H1 (cell line): ENCODE measurements at regions not wholly inside any gene's neighbourhood (a gene's known extent, or its start where the extent isn't known, plus 50 kb on each side); places are given as distances from the start of the nearest gene placed in this dataset.
A peak's percentile ranks its signal among the peaks of the same experiment; 100 is the strongest.

ENCODE experiments used
- BACH1 ChIP-seq: IDR thresholded peaks from 2 replicates; pipeline ENCODE4 v1.6.1; 2012; ENCODE audit warnings: low read length, improper control_type of control experiment
- BRCA1 ChIP-seq: IDR thresholded peaks from 2 replicates; pipeline ENCODE4 v1.6.1; 2012; ENCODE audit warnings: low read depth, low read length, improper control_type of control experiment
- CBX5 ChIP-seq: fragments of 300-800, 300-1000 bp; sonication (generic); IDR thresholded peaks from 2 replicates; pipeline ENCODE4 v1.7.1; 2016; ENCODE audit warnings: antibody characterized with exemption, low read length, low read depth
- CTCF ChIP-seq, 3 experiments: IDR thresholded peaks; 1 replicate in 2 of 3; 2 replicates in 1 of 3; pipeline versions ENCODE4 v1.5.1 to v1.6.1; 2011; ENCODE audit warnings: low read length in 3 of 3, mild to moderate bottlenecking in 3 of 3, inconsistent platforms in 2 of 3, low read depth in 1 of 3, moderate library complexity in 1 of 3; ENCODE audit not compliant: insufficient read depth in 1 of 3; ENCODE audit errors: control extremely low read depth in 1 of 3
- GTF2F1 ChIP-seq: IDR thresholded peaks from 2 replicates; pipeline ENCODE4 v1.6.1; 2012; ENCODE audit warnings: low read depth, low read length, improper control_type of control experiment, borderline replicate concordance
- HDAC6 ChIP-seq: IDR thresholded peaks from one replicate; pipeline ENCODE4 v1.7.1; 2012; ENCODE audit warnings: low read depth, mild to moderate bottlenecking, inconsistent platforms, low read length, moderate library complexity
- KDM5A ChIP-seq: fragments of 200-600 bp; IDR thresholded peaks from 2 replicates; pipeline ENCODE4 v1.7.1; 2012; ENCODE audit warnings: mild to moderate bottlenecking, low read length, inconsistent platforms, mixed read lengths
- MAX ChIP-seq: IDR thresholded peaks from 2 replicates; pipeline ENCODE4 v1.6.1; 2012; ENCODE audit warnings: inconsistent platforms
- NANOG ChIP-seq: IDR thresholded peaks from 2 replicates; pipeline ENCODE4 v1.6.1; 2011; ENCODE audit warnings: low read length, low read depth, mild to moderate bottlenecking, inconsistent platforms; ENCODE audit not compliant: insufficient read depth, poor library complexity, severe bottlenecking
- PHF8 ChIP-seq: fragments of 200-600 bp; sonication (generic); conservative IDR thresholded peaks from 2 replicates; pipeline ENCODE4 v1.7.1; 2012; ENCODE audit warnings: low read depth, mild to moderate bottlenecking, inconsistent platforms, low read length, moderate library complexity
- POLR2A ChIP-seq, 2 experiments: IDR thresholded peaks; 1 replicate in 1 of 2; 2 replicates in 1 of 2; pipeline ENCODE4 v1.6.1; 2011; ENCODE audit warnings: low read depth in 2 of 2, low read length in 2 of 2, mild to moderate bottlenecking in 2 of 2; ENCODE audit errors: control extremely low read depth in 1 of 2
- POU5F1 ChIP-seq: IDR thresholded peaks from 2 replicates; pipeline ENCODE4 v1.6.1; 2011; ENCODE audit warnings: low read depth, mild to moderate bottlenecking, low read length, moderate library complexity
- RBBP5 ChIP-seq: IDR thresholded peaks from 2 replicates; pipeline ENCODE4 v1.7.1; 2012; ENCODE audit warnings: low read depth, mild to moderate bottlenecking, inconsistent platforms, low read length, moderate library complexity, borderline replicate concordance
- RFX5 ChIP-seq: IDR thresholded peaks from 2 replicates; pipeline ENCODE4 v1.6.1; 2011; ENCODE audit warnings: low read depth, low read length, improper control_type of control experiment, borderline replicate concordance
- RXRA ChIP-seq: IDR thresholded peaks from 2 replicates; pipeline ENCODE4 v1.6.1; 2011; ENCODE audit warnings: low read depth, mild to moderate bottlenecking, low read length, moderate library complexity; ENCODE audit not compliant: insufficient read depth
- SAP30 ChIP-seq: fragments of 300-600 bp; sonication (generic); IDR thresholded peaks from 2 replicates; pipeline ENCODE4 v1.7.1; 2012; ENCODE audit warnings: low read length, moderate library complexity, mild to moderate bottlenecking, inconsistent platforms; ENCODE audit not compliant: insufficient read depth, insufficient replicate concordance
- SIRT6 ChIP-seq: IDR thresholded peaks from one replicate; pipeline ENCODE4 v1.7.1; 2012; ENCODE audit warnings: low read length, inconsistent platforms
- SP1 ChIP-seq: IDR thresholded peaks from 2 replicates; pipeline ENCODE4 v1.6.1; 2011; ENCODE audit warnings: low read depth, low read length
- SP2 ChIP-seq: IDR thresholded peaks from 2 replicates; pipeline ENCODE4 v1.6.1; 2012; ENCODE audit warnings: mild to moderate bottlenecking, low read length, inconsistent platforms
- SP4 ChIP-seq: IDR thresholded peaks from 2 replicates; pipeline ENCODE4 v1.6.1; 2012; ENCODE audit warnings: low read length, inconsistent platforms
- TAF7 ChIP-seq: optimal IDR thresholded peaks from 2 replicates; pipeline ENCODE3; 2011; ENCODE audit warnings: low read depth, mild to moderate bottlenecking, inconsistent platforms, low read length, moderate library complexity, borderline replicate concordance
- TEAD4 ChIP-seq: IDR thresholded peaks from 2 replicates; pipeline ENCODE4 v1.6.1; 2012; ENCODE audit warnings: low read depth, low read length, inconsistent platforms, mixed read lengths

GRCh38 chr10:52967806-52968795, 195.5 kb upstream of the MBL2 start (continued):
- no peak for TF ChIP-seq SAP30
- TF ChIP-seq RBBP5 = no peak
- no peak for TF ChIP-seq BRCA1
- no peak for TF ChIP-seq SIRT6
- TF ChIP-seq NANOG = peak; percentile 67
- TF ChIP-seq SP2 = no peak
- TF ChIP-seq TAF7 = no peak
- no peak for TF ChIP-seq RFX5
- TF ChIP-seq RXRA = no peak
- TF ChIP-seq PHF8 = no peak
- TF ChIP-seq MAX = no peak
- 0 out of 2 replicates have a peak, but pooled peaks have one; percentile 19 for TF ChIP-seq POU5F1
- TF ChIP-seq POLR2A (IDR thresholded peaks at IDR 0.05; ENCODE audit: control extremely low read depth in 1 of 2, low read depth in 2 of 2, low read length in 2 of 2) = no peak
- no peak for TF ChIP-seq CBX5
- no peak for TF ChIP-seq HDAC6
- TF ChIP-seq BACH1 = no peak
- TF ChIP-seq GTF2F1 = no peak
- no peak for TF ChIP-seq KDM5A
- no peak; the same call in 1 of the 2 replicates for TF ChIP-seq TEAD4
- no peak for TF ChIP-seq SP1
- no peak for TF ChIP-seq SP4
- no peak for TF ChIP-seq CTCF (IDR thresholded peaks at IDR 0.05; ENCODE audit: control extremely low read depth in 1 of 3, insufficient read depth in 1 of 3, low read depth in 1 of 3, low read length in 3 of 3)
